ENCODE measurements at regions not wholly inside any gene's neighbourhood (a gene's known extent, or its start where the extent isn't known, plus 50 kb on each side); places are given as distances from the start of the nearest gene placed in this dataset.

DNA sequence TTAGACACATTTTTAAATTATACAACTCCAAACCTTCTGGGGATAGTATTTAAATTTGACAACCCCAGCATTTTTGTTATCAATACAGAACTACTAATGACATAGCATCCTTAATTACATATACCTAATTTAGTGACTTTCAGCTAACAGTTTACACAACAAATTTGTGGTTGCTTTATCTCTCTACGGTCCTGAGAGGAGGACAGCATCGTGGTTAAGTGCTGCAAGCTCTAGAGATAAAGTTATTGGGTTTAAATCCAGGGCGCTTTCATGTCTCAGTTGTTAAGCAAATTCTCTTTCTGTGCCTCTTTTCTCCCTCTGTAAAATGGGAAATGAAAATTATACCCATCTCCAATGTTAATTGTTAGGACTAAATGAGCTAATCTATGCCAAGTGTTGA lies 129.3 kb downstream of the METTL4 start:
- no peaks in the 10 kb centered on the region for H3K27me3 ChIP-seq (ENCODE audit: insufficient read depth, low read length)
- no peaks in the 10 kb centered on the region for H3K9me3 ChIP-seq (ENCODE audit: low read depth, low read length)
- H3K79me2 ChIP-seq (ENCODE audit: insufficient read depth, low read length), result no peaks in the 10 kb centered on the region
- no peak overlapping the region for H3K4me2 ChIP-seq (ENCODE audit: insufficient read depth, low read length)
- TF ChIP-seq, protein P1, sequence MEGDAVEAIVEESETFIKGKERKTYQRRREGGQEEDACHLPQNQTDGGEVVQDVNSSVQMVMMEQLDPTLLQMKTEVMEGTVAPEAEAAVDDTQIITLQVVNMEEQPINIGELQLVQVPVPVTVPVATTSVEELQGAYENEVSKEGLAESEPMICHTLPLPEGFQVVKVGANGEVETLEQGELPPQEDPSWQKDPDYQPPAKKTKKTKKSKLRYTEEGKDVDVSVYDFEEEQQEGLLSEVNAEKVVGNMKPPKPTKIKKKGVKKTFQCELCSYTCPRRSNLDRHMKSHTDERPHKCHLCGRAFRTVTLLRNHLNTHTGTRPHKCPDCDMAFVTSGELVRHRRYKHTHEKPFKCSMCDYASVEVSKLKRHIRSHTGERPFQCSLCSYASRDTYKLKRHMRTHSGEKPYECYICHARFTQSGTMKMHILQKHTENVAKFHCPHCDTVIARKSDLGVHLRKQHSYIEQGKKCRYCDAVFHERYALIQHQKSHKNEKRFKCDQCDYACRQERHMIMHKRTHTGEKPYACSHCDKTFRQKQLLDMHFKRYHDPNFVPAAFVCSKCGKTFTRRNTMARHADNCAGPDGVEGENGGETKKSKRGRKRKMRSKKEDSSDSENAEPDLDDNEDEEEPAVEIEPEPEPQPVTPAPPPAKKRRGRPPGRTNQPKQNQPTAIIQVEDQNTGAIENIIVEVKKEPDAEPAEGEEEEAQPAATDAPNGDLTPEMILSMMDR (IDR thresholded peaks at IDR 0.05; ENCODE audit: extremely low read depth, low read depth, low read length), result no peak
- no peak overlapping the region for H3K4me3 ChIP-seq (ENCODE audit: insufficient read depth, low read length)
- H4K20me1 ChIP-seq (ENCODE audit: insufficient read depth, low read length), result no peaks in the 10 kb centered on the region
- H2AFZ ChIP-seq (ENCODE audit: low read length), result no peak overlapping the region
- H3K27ac ChIP-seq (ENCODE audit: low read depth, low read length), result no peak overlapping the region
- no peak for DNase-seq (ENCODE audit: insufficient read length, low spot score, missing footprints)
- peaks cover 6% of the 10 kb centered on the region for H3K4me1 ChIP-seq (ENCODE audit: insufficient read depth, low read length)
- no peaks in the 10 kb centered on the region for H3K36me3 ChIP-seq (ENCODE audit: insufficient read depth, low read length)

DNA sequence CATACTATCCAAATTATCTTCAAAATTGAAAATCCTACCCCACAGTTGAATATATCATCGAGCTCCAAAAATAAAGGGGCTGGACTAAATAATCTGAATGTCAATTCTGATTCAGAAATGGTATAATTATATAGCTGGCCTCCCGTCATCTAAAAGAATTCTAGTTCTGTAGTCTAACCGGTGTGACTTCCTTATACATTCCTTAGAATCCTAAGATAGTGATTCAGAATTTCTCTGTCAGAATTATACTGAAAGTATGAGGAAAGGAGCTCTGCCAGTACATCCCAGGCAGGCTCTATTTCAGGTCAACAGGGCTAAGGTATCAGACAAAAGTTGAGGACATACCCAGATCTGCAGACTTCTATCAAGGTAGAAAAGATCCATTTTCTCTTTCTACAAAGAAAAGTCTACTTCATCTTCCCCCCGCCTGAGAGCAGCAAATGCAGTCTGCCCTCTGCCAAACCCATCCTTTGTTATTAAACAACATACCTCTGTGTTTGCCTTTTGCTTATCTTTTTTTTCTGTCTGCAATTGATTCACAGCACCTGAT lies 128.5 kb downstream of the METTL4 start:
- Histone ChIP-seq H3K27me3 (ENCODE audit: insufficient read depth, low read length) (no peaks in the 10 kb centered on the region), H3K4me2 (ENCODE audit: insufficient read depth, low read length) (peak overlapping the region; percentile 30), H3K79me2 (ENCODE audit: insufficient read depth, low read length) (no peaks in the 10 kb centered on the region), H2AFZ (ENCODE audit: low read length) (no peak overlapping the region), H3K9me3 (ENCODE audit: low read depth, low read length) (no peaks in the 10 kb centered on the region), H3K27ac (ENCODE audit: low read depth, low read length) (no peak overlapping the region), H3K4me3 (ENCODE audit: insufficient read depth, low read length) (no peak overlapping the region), H4K20me1 (ENCODE audit: insufficient read depth, low read length) (no peaks in the 10 kb centered on the region), H3K36me3 (ENCODE audit: insufficient read depth, low read length) (no peaks in the 10 kb centered on the region), H3K4me1 (ENCODE audit: insufficient read depth, low read length) (peaks cover 6% of the 10 kb centered on the region)
- no peak for DNase-seq (ENCODE audit: insufficient read length, low spot score, missing footprints)
- TF ChIP-seq, protein P1 (IDR thresholded peaks at IDR 0.05; ENCODE audit: extremely low read depth, low read depth, low read length), result no peak

DNA sequence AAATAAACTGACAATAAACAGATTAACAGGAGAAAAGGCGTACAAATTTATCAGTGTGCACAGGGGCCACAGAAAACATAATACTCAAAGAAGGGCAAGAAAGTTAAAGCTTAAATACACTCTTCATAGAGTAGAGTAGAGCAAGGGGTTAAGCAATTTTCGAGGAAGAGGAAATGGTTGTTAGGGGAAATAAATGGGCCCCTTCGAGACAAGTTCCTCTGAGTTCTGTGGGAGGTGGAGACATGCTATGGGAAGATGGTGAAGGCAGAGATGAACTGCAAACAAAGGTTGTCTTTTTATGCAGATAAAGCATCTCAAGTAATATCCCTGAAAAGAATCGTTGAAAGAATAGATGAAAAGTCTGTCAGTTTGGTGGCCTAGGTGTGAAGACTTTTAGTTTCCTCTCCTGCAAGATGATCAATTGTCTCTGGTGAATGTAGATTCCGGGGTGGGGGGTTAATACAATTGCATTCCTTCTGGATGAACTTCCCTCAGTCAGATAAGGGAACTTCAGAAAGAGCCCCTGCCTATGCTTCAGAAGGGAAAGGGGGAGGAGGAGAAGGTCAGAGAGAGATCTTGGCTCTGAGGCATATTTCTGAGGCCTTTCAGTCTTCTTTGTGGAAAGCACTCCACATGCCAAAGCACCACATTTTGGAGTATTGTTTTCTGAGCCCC lies 127.0 kb downstream of the METTL4 start:
- Histone ChIP-seq H2AFZ (ENCODE audit: low read length) (no peak overlapping the region), H3K36me3 (ENCODE audit: insufficient read depth, low read length) (no peaks in the 10 kb centered on the region), H3K4me3 (ENCODE audit: insufficient read depth, low read length) (no peak overlapping the region), H3K9me3 (ENCODE audit: low read depth, low read length) (no peaks in the 10 kb centered on the region), H3K27me3 (ENCODE audit: insufficient read depth, low read length) (no peaks in the 10 kb centered on the region), H3K27ac (ENCODE audit: low read depth, low read length) (no peak overlapping the region), H3K79me2 (ENCODE audit: insufficient read depth, low read length) (no peaks in the 10 kb centered on the region), H3K4me1 (ENCODE audit: insufficient read depth, low read length) (peaks cover 6% of the 10 kb centered on the region), H4K20me1 (ENCODE audit: insufficient read depth, low read length) (no peaks in the 10 kb centered on the region), H3K4me2 (ENCODE audit: insufficient read depth, low read length) (no peak overlapping the region)
- TF ChIP-seq, protein P1 (IDR thresholded peaks at IDR 0.05; ENCODE audit: extremely low read depth, low read depth, low read length), result no peak
- DNase-seq (ENCODE audit: insufficient read length, low spot score, missing footprints), result no peak

DNA sequence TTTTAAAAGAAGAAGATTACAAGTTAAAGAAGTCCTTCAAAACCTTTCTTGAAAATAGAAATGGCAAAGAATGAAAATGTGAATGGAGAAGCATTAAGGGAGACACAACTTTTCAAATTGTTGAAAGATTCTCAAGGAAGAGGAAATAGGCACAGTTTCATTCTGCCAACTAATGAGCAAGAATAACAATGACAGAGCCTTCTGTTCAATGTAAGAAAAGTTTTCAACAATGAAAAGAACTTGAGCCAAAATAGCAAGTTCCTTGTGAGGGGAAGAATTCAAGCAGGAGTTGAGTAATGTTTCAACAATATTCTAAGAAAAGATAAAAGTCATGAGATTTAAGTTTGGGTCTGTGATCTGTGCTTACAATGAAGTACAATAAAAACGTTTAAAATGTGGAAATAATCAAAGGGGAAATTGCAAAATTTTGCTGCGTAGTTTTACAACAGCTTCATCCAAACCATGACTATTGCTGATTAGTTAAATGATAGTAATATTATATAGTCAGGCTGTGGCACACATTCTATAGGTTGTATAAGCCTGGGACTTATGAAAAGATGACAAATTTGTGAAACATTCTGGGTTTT lies 122.6 kb downstream of the METTL4 start:
- no peaks in the 10 kb centered on the region for H3K36me3 ChIP-seq (ENCODE audit: insufficient read depth, low read length)
- no peaks in the 10 kb centered on the region for H4K20me1 ChIP-seq (ENCODE audit: insufficient read depth, low read length)
- no peaks in the 10 kb centered on the region for H3K4me1 ChIP-seq (ENCODE audit: insufficient read depth, low read length)
- no peaks in the 10 kb centered on the region for H3K27me3 ChIP-seq (ENCODE audit: insufficient read depth, low read length)
- no peak overlapping the region for H3K27ac ChIP-seq (ENCODE audit: low read depth, low read length)
- DNase-seq (ENCODE audit: insufficient read length, low spot score, missing footprints), result no peak
- H3K4me3 ChIP-seq (ENCODE audit: insufficient read depth, low read length), result no peak overlapping the region
- TF ChIP-seq, protein P1 (IDR thresholded peaks at IDR 0.05; ENCODE audit: extremely low read depth, low read depth, low read length), result no peak
- no peak overlapping the region for H2AFZ ChIP-seq (ENCODE audit: low read length)
- H3K4me2 ChIP-seq (ENCODE audit: insufficient read depth, low read length), result no peak overlapping the region
- H3K79me2 ChIP-seq (ENCODE audit: insufficient read depth, low read length), result no peaks in the 10 kb centered on the region
- H3K9me3 ChIP-seq (ENCODE audit: low read depth, low read length), result no peaks in the 10 kb centered on the region

All from osteoblast (primary cell).